HG03378 (cell line): ENCODE measurements at regions not wholly inside any gene's neighbourhood (a gene's known extent, or its start where the extent isn't known, plus 50 kb on each side); places are given as distances from the start of the nearest gene placed in this dataset.
"Not testable (repeated sequence)": the region's sequence is repeated elsewhere in the genome, so short reads cannot be mapped to it uniquely, and the experiment has no call there.

ENCODE experiments used
- ATAC-seq: cut with Tn5 transposase; IDR thresholded peaks from one replicate; pipeline ENCODE4 v1.9.1; 2021; ENCODE audit warnings: mild to moderate bottlenecking, moderate library complexity; ENCODE audit not compliant: unreplicated experiment

GRCh38 chr1:102181341-102181740 is 184.6 kb upstream of the OLFM3 start:
- no peak for ATAC-seq

DNA sequence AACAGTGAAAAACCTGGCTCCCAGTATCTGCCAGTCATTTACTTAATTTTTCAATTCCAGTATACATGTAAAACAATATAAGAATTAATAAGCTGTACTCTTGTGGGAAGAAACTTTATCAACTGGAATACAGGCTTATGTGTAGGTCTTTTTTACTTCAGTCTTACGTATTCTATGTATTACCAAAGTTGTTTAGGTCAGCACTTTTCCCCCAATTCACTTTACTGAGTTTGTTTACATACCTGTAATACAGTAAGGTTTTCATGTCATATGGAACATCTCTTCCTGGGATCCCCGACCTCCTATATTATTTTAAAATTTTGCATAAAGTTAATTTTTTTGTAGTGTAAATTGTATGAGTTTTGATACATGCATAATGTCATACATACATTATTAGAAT is 181.8 kb upstream of the OLFM3 start:
- ATAC-seq = no peak

DNA sequence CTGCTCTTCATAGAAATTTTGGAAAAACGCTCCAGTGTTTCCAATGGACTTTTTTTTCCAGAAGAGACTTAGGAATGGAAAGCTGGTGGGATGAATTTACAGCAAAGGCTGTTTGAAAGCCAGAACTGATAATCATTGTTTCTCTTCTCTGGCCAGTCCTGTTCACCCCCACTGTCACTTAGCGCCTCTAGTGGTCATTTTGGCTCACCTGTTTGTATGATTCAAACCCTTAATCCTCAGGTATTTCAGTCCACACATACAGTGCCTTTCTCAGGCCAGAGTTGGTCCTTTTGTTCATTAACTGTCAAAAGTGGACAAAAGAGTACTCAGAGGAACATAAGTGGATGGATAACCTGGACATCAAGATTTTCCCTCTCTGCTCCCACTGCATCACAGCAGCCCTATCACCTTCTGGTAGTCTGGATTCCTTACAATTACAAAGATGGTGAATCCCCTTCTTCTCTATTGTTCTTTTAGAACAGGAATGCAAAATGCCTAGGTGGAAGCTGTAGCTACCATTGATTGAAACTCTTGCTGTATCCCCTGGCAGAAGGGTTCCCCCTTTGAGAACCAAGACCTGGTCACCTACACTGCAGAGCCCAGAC is 177.6 kb upstream of the OLFM3 start:
- ATAC-seq = peak; percentile 84

- no peak for ATAC-seq
Measured at GRCh38 chr1:102172200-102172599, 175.5 kb upstream of the OLFM3 start.

DNA sequence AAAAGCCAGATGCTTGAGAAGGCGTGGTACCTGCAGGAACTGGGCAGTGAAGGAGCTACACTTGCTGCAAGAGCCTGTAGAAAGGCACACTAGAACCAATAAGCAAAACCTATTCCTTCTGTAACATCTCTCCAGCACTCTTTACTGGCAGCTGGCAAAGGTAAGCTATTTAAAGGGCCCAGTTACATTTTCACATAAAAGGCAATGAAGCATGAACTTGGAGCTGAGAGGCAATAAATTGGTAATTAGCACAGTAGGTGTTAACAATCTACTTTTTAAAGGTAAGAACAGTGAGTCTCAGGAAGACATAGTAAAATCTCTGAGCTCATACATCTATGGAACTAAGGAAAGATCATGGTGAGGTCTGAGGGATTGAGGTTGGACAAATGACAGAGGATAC is 167.1 kb upstream of the OLFM3 start:
- ATAC-seq = no peak

- ATAC-seq = no peak
Measured at GRCh38 chr1:102151242-102151641, 154.5 kb upstream of the OLFM3 start.

DNA sequence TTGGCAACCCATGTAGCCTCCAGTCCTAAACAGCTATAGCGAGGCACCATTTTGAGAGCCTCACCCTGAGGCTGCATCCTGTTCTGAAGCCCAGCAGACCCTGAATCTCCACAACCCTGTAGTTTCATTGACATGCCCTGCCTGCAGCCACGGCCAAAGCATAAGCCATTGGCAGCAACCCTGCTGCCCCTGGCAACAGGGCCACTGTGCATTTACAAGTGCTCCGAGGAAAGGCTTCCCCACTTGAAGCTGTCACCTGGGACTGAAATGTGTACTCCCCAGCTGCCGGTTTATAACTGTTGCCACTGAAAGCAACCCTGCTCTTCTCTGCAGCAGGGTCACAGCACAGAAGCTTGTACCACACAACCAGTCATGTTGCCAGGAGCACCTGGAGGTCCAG is 124.2 kb upstream of the OLFM3 start:
- no peak for ATAC-seq

- no peak for ATAC-seq
Measured at GRCh38 chr1:102118150-102118549, 121.4 kb upstream of the OLFM3 start.

- no peak for ATAC-seq
Measured at GRCh38 chr1:102110586-102110985, 113.9 kb upstream of the OLFM3 start.

DNA sequence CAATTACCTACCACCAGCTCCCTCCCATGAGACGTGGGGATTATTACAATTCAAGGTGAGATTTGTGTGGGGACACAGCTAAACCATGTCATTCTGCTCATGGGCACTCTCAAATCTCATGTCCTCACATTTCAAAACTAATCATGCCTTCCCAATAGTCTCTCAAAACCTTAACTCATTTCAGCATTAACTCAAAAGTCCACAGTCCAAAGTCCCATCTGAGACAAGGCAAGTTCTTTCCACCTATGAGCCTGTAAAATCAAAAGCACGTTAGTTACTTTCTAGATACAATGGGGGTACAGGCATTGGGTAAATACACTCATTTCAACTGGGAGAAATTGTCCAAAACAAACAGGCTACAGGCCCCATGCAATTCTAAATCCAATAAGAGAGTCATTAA is 112.8 kb upstream of the OLFM3 start:
- not testable (repeated sequence) for ATAC-seq

GRCh38 chr1:102107441-102107840 is 110.7 kb upstream of the OLFM3 start:
- ATAC-seq = no peak

- ATAC-seq = no peak
Measured at GRCh38 chr1:102105931-102106550, 109.3 kb upstream of the OLFM3 start.

DNA sequence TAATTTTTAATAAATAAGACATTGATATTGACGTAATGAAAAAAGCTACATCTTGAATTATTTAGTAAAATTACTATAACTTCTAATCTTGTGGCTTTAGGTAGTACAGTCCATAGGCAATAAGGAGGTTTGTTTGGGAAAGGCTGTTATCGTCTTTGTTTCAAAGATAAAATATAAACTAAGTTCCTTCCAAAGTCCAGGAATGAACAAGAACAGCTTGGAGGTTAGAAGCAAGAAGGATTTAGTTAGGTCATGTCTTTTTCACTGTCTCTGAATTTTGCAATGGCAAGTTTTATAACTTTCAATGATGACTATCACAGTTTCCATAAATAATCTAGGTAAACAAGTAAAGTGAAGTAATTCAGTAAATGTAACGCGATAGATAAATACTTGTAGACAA is 106.9 kb upstream of the OLFM3 start:
- ATAC-seq = no peak

GRCh38 chr1:102102276-102102780 is 105.6 kb upstream of the OLFM3 start:
- no peak for ATAC-seq

DNA sequence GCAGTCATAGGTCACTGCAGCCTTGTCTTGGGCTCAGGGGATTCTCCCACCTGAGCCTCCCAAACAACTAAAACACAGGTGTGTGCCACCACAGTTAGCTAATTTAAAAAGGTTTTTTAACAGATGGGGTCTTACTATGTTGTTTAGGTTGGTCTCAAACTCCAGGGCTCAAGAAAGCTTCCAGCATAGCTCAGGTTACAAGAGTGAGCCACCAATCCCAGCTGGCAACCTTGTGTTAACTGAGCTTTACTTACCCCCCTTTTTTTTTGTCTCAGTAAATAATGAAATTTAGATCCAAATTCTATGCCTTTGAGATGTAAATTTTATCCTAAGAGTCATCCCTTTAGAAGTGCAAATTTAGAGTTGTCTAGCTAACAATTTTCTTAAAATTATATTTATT is 103.9 kb upstream of the OLFM3 start:
- ATAC-seq = no peak

GRCh38 chr1:102099916-102100315 is 103.2 kb upstream of the OLFM3 start:
- ATAC-seq = no peak

DNA sequence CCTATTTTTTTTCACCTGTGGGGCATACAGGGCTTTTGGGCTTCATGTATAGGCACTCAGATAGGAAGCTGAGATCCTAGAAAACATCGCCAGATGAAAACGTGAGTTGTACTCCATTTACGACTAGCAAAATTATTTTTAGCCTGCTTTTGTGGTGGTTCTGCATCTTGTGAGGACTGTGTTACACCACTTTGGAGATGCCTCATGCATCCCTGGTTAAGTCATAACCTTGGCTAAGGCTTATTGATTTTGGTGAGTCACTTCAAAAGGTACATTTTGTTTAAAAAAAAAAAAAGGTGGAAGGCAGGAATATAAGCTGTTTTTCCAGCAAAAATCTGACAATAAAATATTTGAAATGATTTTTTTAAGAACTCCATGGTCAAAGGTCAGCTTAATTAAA is 101.8 kb upstream of the OLFM3 start:
- ATAC-seq = no peak

DNA sequence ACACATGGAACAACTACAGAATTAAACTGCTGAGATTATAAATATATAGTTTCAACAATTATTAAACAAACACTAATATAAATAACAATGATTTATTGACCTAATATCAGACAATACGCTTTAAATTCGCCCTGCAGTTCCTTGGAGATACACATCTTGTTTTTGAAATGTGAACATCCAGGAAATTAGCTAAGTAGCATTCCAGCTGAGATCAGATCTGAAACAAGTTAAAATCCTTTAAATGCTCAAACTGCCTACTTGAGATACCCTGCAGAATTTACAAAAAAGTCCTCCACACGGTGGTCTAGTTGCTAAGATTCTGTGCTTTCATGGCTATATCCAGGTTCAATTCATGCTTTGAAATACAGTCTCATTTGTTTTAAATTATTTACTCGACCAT is 101.4 kb upstream of the OLFM3 start:
- no peak for ATAC-seq

GRCh38 chr1:102097451-102097850 is 100.7 kb upstream of the OLFM3 start:
- no peak for ATAC-seq

DNA sequence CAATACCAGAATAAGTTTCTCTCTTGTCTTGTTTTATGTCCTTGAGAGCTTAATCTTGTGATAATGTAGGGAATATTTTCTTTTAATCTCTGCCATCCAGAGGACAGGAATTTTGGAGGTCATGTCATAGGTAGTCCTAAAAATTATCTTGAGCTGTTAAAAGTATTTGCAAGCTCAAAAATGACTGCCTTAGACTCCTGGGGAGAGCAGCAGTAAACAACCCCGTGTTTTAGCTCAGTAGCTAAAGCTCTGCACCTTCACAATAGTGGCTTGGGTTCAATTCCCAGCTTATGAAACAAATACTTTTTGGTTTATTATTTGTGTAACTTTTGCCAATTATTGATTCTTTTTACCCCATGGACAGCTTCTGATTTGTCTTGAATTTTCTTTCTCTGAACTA is 99.4 kb upstream of the OLFM3 start:
- no peak for ATAC-seq

GRCh38 chr1:102089791-102090190 is 93.1 kb upstream of the OLFM3 start:
- no peak for ATAC-seq

- no peak for ATAC-seq
Measured at GRCh38 chr1:102085896-102086295, 89.2 kb upstream of the OLFM3 start.
